GM23338 (cell line): ENCODE measurements at regions not wholly inside any gene's neighbourhood (a gene's known extent, or its start where the extent isn't known, plus 50 kb on each side); places are given as distances from the start of the nearest gene placed in this dataset.

ENCODE experiments used
- ATAC-seq: fragments of 200-7000 bp; cut with Tn5 transposase; 3 replicates; pipeline ENCODE4 v1.9.1; 2020
- DNase-seq: peaks from one replicate; pipeline ENCODE4 v3.0.0-alpha.2; 2015; ENCODE audit warnings: low spot score
- H2AFZ ChIP-seq: fragments of 200-600 bp; sonication (generic); 2 replicates; pipeline ENCODE4 v1.8.0; 2016; ENCODE audit warnings: antibody characterized with exemption, mild to moderate bottlenecking, moderate library complexity
- H3F3A ChIP-seq: fragments of 200-600 bp; sonication (generic); replicated peaks from 2 replicates; pipeline ENCODE4 v1.8.0; 2017; ENCODE audit warnings: antibody characterized with exemption, mixed run types, low read depth
- H3K27ac ChIP-seq: fragments of 200-600 bp; sonication (generic); 2 replicates; pipeline ENCODE4 v1.6.1; 2016; ENCODE audit warnings: low read depth
- H3K27me3 ChIP-seq: fragments of 200-600 bp; sonication (generic); 2 replicates; pipeline ENCODE4 v1.8.0; 2016; ENCODE audit warnings: mild to moderate bottlenecking, mixed run types, moderate library complexity; ENCODE audit not compliant: insufficient read depth
- H3K36me3 ChIP-seq: fragments of 200-600 bp; sonication (generic); 2 replicates; pipeline ENCODE4 v1.8.0; 2016; ENCODE audit warnings: mild to moderate bottlenecking; ENCODE audit not compliant: insufficient read depth
- H3K4me1 ChIP-seq: fragments of 200-600 bp; sonication (generic); 2 replicates; pipeline ENCODE4 v1.8.0; 2016; ENCODE audit warnings: mild to moderate bottlenecking, moderate library complexity; ENCODE audit not compliant: insufficient read depth
- H3K4me2 ChIP-seq: fragments of 200-600 bp; sonication (generic); 2 replicates; pipeline ENCODE4 v1.7.1; 2017; ENCODE audit warnings: mixed run types
- H3K4me3 ChIP-seq: fragments of 200-600 bp; sonication (generic); 2 replicates; pipeline ENCODE4 v1.6.1; 2016; ENCODE audit warnings: mixed run types
- H3K79me2 ChIP-seq: fragments of 200-600 bp; sonication (generic); replicated peaks from 2 replicates; pipeline ENCODE4 v1.8.0; 2017; ENCODE audit warnings: mild to moderate bottlenecking; ENCODE audit not compliant: insufficient read depth
- H3K9me2 ChIP-seq: fragments of 200-600 bp; sonication (generic); 2 replicates; pipeline ENCODE4 v1.8.0; 2017; ENCODE audit not compliant: insufficient read depth
- H4K20me1 ChIP-seq: fragments of 200-600 bp; sonication (generic); replicated peaks from 2 replicates; pipeline ENCODE4 v1.8.0; 2017; ENCODE audit warnings: mild to moderate bottlenecking; ENCODE audit not compliant: insufficient read depth
- H3K27ac Mint-ChIP-seq: 2 replicates; pipeline ENCODE4 v1.8.0; 2020; ENCODE audit warnings: inconsistent platforms, mild to moderate bottlenecking, moderate library complexity, mixed read lengths
- H3K27me3 Mint-ChIP-seq: 3 replicates; pipeline ENCODE4 v1.8.0; 2022; ENCODE audit warnings: low read depth, mild to moderate bottlenecking, moderate library complexity, mixed read lengths, inconsistent platforms; ENCODE audit not compliant: insufficient read depth, poor library complexity
- H3K36me3 Mint-ChIP-seq: 3 replicates; pipeline ENCODE4 v1.8.0; 2021; ENCODE audit warnings: low read depth, mild to moderate bottlenecking, inconsistent platforms, moderate library complexity, mixed read lengths
- H3K4me1 Mint-ChIP-seq: 3 replicates; pipeline ENCODE4 v1.8.0; 2020; ENCODE audit warnings: mild to moderate bottlenecking, inconsistent platforms, mixed read lengths
- H3K4me3 Mint-ChIP-seq: 3 replicates; pipeline ENCODE4 v1.8.0; 2021; ENCODE audit warnings: moderate library complexity, mild to moderate bottlenecking, inconsistent platforms, mixed read lengths
- H3K9me3 Mint-ChIP-seq: 3 replicates; pipeline ENCODE4 v1.8.0; 2020; ENCODE audit warnings: moderate library complexity, mild to moderate bottlenecking, inconsistent platforms, mixed read lengths
- CREB1 ChIP-seq: fragments of 250-450 bp; sonication (Bioruptor Pico); IDR thresholded peaks from 2 replicates; pipeline ENCODE4 v1.5.0; 2020; ENCODE audit warnings: low read depth, mild to moderate bottlenecking, moderate library complexity
- ETS1 ChIP-seq: IDR thresholded peaks from 2 replicates; pipeline ENCODE4 v1.6.1; 2016; ENCODE audit warnings: antibody characterized with exemption
- JUNB ChIP-seq: IDR thresholded peaks from one replicate; pipeline ENCODE4 v1.6.1; 2016; ENCODE audit warnings: antibody characterized with exemption; ENCODE audit not compliant: unreplicated experiment
- NANOG ChIP-seq: IDR thresholded peaks from 2 replicates; pipeline ENCODE4 v1.6.1; 2016; ENCODE audit warnings: antibody characterized with exemption, borderline replicate concordance
- POLR2AphosphoS5 ChIP-seq: IDR thresholded peaks from 2 replicates; pipeline ENCODE4 v1.6.1; 2016; ENCODE audit warnings: antibody characterized with exemption, low read depth
- REST ChIP-seq: IDR thresholded peaks from one replicate; pipeline ENCODE4 v1.6.1; 2018; ENCODE audit warnings: antibody characterized with exemption; ENCODE audit not compliant: unreplicated experiment
- ZNF114 ChIP-seq: fragments of 250-450 bp; sonication (Bioruptor Pico); IDR thresholded peaks from 2 replicates; pipeline ENCODE4 v1.5.0; 2020; ENCODE audit warnings: mild to moderate bottlenecking, moderate library complexity
- TF ChIP-seq, protein P1 (sequence below), 2 experiments: fragments of 200-600 bp in 1 of 2; sonication (generic) in 1 of 2; conservative IDR thresholded peaks; 2 replicates each; pipeline versions ENCODE4 v1.5.1 to v1.6.1; 2016 to 2017; ENCODE audit warnings: antibody characterized with exemption in 2 of 2, low read depth in 2 of 2, mild to moderate bottlenecking in 2 of 2, moderate library complexity in 1 of 2
- TF ChIP-seq, protein P2 (sequence below): fragments of 250-450 bp; sonication (Bioruptor Pico); IDR thresholded peaks from 2 replicates; pipeline ENCODE4 v1.5.0; 2020; ENCODE audit warnings: mild to moderate bottlenecking, moderate library complexity

GRCh38 chrX:42276982-42277690, 353.8 kb upstream of the CASK start (continued):
- TF ChIP-seq, protein P1, sequence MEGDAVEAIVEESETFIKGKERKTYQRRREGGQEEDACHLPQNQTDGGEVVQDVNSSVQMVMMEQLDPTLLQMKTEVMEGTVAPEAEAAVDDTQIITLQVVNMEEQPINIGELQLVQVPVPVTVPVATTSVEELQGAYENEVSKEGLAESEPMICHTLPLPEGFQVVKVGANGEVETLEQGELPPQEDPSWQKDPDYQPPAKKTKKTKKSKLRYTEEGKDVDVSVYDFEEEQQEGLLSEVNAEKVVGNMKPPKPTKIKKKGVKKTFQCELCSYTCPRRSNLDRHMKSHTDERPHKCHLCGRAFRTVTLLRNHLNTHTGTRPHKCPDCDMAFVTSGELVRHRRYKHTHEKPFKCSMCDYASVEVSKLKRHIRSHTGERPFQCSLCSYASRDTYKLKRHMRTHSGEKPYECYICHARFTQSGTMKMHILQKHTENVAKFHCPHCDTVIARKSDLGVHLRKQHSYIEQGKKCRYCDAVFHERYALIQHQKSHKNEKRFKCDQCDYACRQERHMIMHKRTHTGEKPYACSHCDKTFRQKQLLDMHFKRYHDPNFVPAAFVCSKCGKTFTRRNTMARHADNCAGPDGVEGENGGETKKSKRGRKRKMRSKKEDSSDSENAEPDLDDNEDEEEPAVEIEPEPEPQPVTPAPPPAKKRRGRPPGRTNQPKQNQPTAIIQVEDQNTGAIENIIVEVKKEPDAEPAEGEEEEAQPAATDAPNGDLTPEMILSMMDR (conservative IDR thresholded peaks at IDR 0.05; ENCODE audit: low read depth in 2 of 2) = no peak

GRCh38 chrX:42274151-42274550, 350.8 kb upstream of the CASK start:
- DNase-seq = no peak
- no peak for TF ChIP-seq NANOG
- TF ChIP-seq ETS1 = no peak
- no peak for TF ChIP-seq JUNB
- no peak for TF ChIP-seq POLR2AphosphoS5
- TF ChIP-seq REST = no peak
- TF ChIP-seq, protein P2, sequence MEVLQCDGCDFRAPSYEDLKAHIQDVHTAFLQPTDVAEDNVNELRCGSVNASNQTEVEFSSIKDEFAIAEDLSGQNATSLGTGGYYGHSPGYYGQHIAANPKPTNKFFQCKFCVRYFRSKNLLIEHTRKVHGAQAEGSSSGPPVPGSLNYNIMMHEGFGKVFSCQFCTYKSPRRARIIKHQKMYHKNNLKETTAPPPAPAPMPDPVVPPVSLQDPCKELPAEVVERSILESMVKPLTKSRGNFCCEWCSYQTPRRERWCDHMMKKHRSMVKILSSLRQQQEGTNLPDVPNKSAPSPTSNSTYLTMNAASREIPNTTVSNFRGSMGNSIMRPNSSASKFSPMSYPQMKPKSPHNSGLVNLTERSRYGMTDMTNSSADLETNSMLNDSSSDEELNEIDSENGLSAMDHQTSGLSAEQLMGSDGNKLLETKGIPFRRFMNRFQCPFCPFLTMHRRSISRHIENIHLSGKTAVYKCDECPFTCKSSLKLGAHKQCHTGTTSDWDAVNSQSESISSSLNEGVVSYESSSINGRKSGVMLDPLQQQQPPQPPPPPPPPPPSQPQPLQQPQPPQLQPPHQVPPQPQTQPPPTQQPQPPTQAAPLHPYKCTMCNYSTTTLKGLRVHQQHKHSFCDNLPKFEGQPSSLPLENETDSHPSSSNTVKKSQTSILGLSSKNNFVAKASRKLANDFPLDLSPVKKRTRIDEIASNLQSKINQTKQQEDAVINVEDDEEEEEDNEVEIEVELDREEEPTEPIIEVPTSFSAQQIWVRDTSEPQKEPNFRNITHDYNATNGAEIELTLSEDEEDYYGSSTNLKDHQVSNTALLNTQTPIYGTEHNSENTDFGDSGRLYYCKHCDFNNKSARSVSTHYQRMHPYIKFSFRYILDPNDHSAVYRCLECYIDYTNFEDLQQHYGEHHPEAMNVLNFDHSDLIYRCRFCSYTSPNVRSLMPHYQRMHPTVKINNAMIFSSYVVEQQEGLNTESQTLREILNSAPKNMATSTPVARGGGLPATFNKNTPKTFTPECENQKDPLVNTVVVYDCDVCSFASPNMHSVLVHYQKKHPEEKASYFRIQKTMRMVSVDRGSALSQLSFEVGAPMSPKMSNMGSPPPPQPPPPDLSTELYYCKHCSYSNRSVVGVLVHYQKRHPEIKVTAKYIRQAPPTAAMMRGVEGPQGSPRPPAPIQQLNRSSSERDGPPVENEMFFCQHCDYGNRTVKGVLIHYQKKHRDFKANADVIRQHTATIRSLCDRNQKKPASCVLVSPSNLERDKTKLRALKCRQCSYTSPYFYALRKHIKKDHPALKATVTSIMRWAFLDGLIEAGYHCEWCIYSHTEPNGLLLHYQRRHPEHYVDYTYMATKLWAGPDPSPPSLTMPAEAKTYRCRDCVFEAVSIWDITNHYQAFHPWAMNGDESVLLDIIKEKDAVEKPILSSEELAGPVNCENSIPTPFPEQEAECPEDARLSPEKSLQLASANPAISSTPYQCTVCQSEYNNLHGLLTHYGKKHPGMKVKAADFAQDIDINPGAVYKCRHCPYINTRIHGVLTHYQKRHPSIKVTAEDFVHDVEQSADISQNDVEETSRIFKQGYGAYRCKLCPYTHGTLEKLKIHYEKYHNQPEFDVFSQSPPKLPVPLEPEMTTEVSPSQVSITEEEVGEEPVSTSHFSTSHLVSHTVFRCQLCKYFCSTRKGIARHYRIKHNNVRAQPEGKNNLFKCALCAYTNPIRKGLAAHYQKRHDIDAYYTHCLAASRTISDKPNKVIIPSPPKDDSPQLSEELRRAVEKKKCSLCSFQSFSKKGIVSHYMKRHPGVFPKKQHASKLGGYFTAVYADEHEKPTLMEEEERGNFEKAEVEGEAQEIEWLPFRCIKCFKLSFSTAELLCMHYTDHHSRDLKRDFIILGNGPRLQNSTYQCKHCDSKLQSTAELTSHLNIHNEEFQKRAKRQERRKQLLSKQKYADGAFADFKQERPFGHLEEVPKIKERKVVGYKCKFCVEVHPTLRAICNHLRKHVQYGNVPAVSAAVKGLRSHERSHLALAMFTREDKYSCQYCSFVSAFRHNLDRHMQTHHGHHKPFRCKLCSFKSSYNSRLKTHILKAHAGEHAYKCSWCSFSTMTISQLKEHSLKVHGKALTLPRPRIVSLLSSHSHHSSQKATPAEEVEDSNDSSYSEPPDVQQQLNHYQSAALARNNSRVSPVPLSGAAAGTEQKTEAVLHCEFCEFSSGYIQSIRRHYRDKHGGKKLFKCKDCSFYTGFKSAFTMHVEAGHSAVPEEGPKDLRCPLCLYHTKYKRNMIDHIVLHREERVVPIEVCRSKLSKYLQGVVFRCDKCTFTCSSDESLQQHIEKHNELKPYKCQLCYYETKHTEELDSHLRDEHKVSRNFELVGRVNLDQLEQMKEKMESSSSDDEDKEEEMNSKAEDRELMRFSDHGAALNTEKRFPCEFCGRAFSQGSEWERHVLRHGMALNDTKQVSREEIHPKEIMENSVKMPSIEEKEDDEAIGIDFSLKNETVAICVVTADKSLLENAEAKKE = no peak
- no peak for TF ChIP-seq ZNF114 (CRISPR knock-in tag)
- TF ChIP-seq CREB1 (CRISPR knock-in tag) = no peak
- TF ChIP-seq, protein P1 (conservative IDR thresholded peaks at IDR 0.05; ENCODE audit: low read depth in 2 of 2) = no peak

More at GRCh38 chrX:42274151-42274550, 350.8 kb upstream of the CASK start:
- H3K4me1 ChIP-seq = no peaks in the 10 kb centered on the region
- H3K36me3 ChIP-seq = no peaks in the 10 kb centered on the region
- H3K9me3 Mint-ChIP-seq = no peaks in the 10 kb centered on the region
- ATAC-seq = no peak
- H3K27ac ChIP-seq = no peak overlapping the region
- H3K9me2 ChIP-seq = no peaks in the 10 kb centered on the region
- no peak overlapping the region for H3K4me2 ChIP-seq
- no peaks in the 10 kb centered on the region for H3F3A ChIP-seq
- no peaks in the 10 kb centered on the region for H4K20me1 ChIP-seq
- no peaks in the 10 kb centered on the region for H3K79me2 ChIP-seq
- no peaks in the 10 kb centered on the region for H3K27me3 ChIP-seq
- no peak overlapping the region for H3K4me3 Mint-ChIP-seq
- H3K27ac Mint-ChIP-seq = no peak overlapping the region
- no peak overlapping the region for H2AFZ ChIP-seq
- no peaks in the 10 kb centered on the region for H3K36me3 Mint-ChIP-seq
- H3K4me3 ChIP-seq = no peak overlapping the region
- no peaks in the 10 kb centered on the region for H3K4me1 Mint-ChIP-seq
- no peaks in the 10 kb centered on the region for H3K27me3 Mint-ChIP-seq
